ENCODE measurements at regions not wholly inside any gene's neighbourhood (a gene's known extent, or its start where the extent isn't known, plus 50 kb on each side); places are given as distances from the start of the nearest gene placed in this dataset.

DNA sequence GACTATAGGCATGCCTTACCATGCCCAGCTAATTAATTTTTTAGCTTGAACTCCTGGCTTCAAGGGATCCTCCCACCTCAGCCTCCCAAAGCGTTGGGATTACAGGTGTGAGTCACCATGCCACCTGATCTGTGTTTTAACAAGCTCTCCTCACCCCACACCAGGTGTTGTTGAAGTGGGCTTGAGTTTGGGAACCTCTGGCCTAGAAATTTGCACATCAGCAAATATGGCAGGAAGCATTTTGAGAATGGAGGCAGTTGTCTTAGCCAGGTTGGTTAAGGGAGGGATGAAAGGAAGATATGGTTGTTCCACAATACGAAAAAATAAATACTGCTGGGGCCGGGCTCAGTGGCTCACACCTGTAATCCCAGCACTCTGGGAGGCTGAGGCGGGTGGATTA, 433.1 kb downstream of the TYW1 start:
- H3K4me3 ChIP-seq: no peak overlapping the region
- no peak for DNase-seq
- WGBS, 3 donors: 85 to 88% (median 85%) methylated on average over 4 of the region's 4 CpGs
- H3K4me1 ChIP-seq (ENCODE audit: insufficient read depth): no peaks in the 10 kb centered on the region
- no peak overlapping the region for H3K27ac ChIP-seq
- intact Hi-C loops (cut with DNase I): no loop called here
- no peaks in the 10 kb centered on the region for H3K27me3 ChIP-seq
- TF ChIP-seq POLR2A (IDR thresholded peaks at IDR 0.05) (no peak), EP300 (IDR thresholded peaks at IDR 0.05) (no peak)
- TF ChIP-seq, protein P1, sequence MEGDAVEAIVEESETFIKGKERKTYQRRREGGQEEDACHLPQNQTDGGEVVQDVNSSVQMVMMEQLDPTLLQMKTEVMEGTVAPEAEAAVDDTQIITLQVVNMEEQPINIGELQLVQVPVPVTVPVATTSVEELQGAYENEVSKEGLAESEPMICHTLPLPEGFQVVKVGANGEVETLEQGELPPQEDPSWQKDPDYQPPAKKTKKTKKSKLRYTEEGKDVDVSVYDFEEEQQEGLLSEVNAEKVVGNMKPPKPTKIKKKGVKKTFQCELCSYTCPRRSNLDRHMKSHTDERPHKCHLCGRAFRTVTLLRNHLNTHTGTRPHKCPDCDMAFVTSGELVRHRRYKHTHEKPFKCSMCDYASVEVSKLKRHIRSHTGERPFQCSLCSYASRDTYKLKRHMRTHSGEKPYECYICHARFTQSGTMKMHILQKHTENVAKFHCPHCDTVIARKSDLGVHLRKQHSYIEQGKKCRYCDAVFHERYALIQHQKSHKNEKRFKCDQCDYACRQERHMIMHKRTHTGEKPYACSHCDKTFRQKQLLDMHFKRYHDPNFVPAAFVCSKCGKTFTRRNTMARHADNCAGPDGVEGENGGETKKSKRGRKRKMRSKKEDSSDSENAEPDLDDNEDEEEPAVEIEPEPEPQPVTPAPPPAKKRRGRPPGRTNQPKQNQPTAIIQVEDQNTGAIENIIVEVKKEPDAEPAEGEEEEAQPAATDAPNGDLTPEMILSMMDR (IDR thresholded peaks at IDR 0.05): no peak
- H3K9me3 ChIP-seq: no peaks in the 10 kb centered on the region
- no peaks in the 10 kb centered on the region for H3K36me3 ChIP-seq

DNA sequence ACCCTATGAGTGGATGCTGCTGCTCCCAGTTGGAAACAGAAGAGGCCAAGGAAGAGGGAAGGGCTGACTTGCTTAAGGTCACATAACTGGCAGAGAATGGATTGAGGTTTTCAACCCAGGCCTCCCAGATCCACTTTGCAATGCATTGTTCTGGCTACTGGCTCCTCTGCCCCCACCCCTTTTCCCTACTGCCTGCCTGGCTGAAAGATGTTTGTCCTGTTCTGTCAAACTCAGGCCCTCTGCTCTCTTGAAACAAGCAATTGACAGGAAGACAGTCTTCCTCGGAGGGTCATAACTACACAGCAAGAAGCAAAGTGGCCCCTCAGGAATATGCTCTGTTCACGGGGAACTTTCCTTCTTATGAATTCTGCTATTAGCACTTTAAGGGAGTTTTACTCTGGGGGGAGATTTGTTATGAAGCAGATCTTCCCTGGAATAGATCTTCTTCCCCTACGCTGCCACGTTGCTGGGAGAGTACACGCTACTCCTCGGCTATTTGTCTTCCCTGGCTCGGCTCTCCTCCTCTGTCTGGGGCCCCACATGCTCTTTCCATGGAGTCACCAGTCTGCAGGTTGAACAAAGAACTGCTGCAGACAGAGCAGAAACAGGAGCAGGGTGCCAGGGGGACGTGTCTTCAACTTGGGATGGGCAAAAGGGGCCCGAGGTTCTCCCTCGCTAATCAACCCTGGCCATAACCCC, 436.1 kb downstream of the TYW1 start:
- H3K9me3 ChIP-seq: no peaks in the 10 kb centered on the region
- H3K27me3 ChIP-seq: no peaks in the 10 kb centered on the region
- intact Hi-C loops (cut with DNase I): no loop called here
- no peak overlapping the region for H3K27ac ChIP-seq
- 45 to 56% (median 53%) methylated on average over 10 of the region's 10 CpGs for WGBS, 3 donors
- no peak for TF ChIP-seq EP300 (IDR thresholded peaks at IDR 0.05)
- TF ChIP-seq, protein P1 (IDR thresholded peaks at IDR 0.05): no peak
- no peak for TF ChIP-seq POLR2A (IDR thresholded peaks at IDR 0.05)
- H3K4me1 ChIP-seq (ENCODE audit: insufficient read depth): peaks cover 1% of the 10 kb centered on the region
- H3K4me3 ChIP-seq: no peak overlapping the region
- no peak for DNase-seq
- H3K36me3 ChIP-seq: no peaks in the 10 kb centered on the region

DNA sequence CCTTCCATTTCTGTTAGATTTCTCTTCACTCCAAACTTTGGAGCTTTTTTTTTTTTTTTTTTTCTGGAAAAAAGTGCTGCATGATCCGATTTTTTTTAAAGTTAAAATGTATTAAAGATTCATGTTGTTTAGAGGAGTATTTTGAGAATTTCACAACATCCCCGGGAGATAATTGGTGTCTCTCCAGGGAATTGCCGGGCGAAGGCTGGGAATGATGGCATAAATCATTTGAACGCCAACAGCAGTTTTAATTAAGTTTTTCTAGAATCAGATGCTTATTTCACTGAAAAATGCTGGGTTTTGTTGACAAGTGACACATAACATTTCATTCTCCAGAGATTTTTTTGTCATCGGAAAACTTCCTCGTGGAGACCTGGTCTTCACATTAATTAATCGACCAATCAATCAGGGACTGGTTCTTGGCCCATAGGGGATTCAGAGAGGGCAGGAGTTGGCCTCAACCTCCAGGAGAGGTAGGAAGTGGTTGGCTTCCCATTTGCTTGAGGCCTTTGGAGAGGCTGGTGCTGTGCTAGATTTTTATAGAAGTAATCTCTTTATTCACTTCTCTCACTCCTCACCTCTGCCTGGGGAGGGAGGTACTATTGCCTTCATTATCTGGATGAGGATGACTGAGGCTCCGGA, 439.4 kb downstream of the TYW1 start:
- peaks cover 1% of the 10 kb centered on the region for H3K4me1 ChIP-seq (ENCODE audit: insufficient read depth)
- WGBS, 3 donors: 31 to 37% (median 32%) methylated on average over 9 of the region's 9 CpGs
- no peak overlapping the region for H3K27ac ChIP-seq
- no peak for TF ChIP-seq EP300 (IDR thresholded peaks at IDR 0.05)
- no peak for TF ChIP-seq POLR2A (IDR thresholded peaks at IDR 0.05)
- TF ChIP-seq, protein P1 (IDR thresholded peaks at IDR 0.05): no peak
- no peak for DNase-seq
- intact Hi-C loops (cut with DNase I): no loop called here
- H3K4me3 ChIP-seq: no peak overlapping the region
- H3K27me3 ChIP-seq: no peaks in the 10 kb centered on the region
- no peaks in the 10 kb centered on the region for H3K36me3 ChIP-seq
- H3K9me3 ChIP-seq: no peaks in the 10 kb centered on the region

DNA sequence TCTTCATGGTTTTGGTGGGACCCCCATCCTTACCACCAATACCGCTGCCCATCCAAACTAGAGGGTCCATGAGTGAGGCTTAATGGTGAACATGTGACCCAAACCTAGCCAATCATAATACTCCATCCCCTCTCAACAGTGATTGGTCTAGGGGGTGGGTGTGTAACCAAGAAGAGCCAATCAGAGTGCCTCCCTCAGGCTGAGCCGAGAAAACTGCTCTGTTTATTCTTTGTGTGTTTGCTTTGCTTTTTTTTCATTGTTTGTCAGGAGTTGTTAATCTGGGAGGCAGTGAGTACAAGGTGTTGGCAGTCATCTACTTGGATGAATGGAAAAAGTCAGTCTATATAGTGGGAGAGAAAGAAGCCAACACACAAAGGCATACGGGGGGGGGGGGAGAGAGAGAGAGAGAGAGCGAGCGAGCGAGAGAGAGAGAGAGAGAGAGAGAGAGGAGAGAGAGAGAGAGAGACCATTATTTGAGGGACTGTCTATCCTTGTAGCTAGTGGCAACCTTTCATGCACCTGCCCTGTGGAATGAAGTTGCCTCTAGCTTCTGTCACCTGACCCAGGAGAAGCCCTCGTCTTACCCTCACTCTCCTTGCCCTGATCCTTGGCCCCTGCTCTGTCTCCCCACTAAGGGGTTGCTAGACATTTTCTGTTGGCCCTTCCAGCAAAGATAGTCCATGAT, 441.7 kb downstream of the TYW1 start:
- peaks cover 1% of the 10 kb centered on the region for H3K4me1 ChIP-seq (ENCODE audit: insufficient read depth)
- H3K27me3 ChIP-seq: no peaks in the 10 kb centered on the region
- no peak overlapping the region for H3K4me3 ChIP-seq
- H3K9me3 ChIP-seq: no peaks in the 10 kb centered on the region
- no peak overlapping the region for H3K27ac ChIP-seq
- 49 to 57% (median 50%) methylated on average over 7 of the region's 7 CpGs for WGBS, 3 donors
- no peaks in the 10 kb centered on the region for H3K36me3 ChIP-seq
- intact Hi-C loops (cut with DNase I): no loop called here
- no peak for TF ChIP-seq EP300 (IDR thresholded peaks at IDR 0.05)
- TF ChIP-seq, protein P1 (IDR thresholded peaks at IDR 0.05): no peak
- no peak for TF ChIP-seq POLR2A (IDR thresholded peaks at IDR 0.05)
- no peak for DNase-seq

All from ovary (tissue), 7 donors.